Ovary (tissue), 3 donors: ENCODE measurements at regions not wholly inside any gene's neighbourhood (a gene's known extent, or its start where the extent isn't known, plus 50 kb on each side); places are given as distances from the start of the nearest gene placed in this dataset.

ENCODE experiments used
- CTCF ChIP-seq, 3 donors: fragments of 450-650 bp in 2 of 3; fragments of 200-600 bp in 1 of 3; IDR thresholded peaks; one replicate each; pipeline versions ENCODE4 v1.5.1 to v1.8.0; 2016 to 2022; ENCODE audit warnings: antibody characterized with exemption in 3 of 3, mild to moderate bottlenecking in 1 of 3
- EP300 ChIP-seq: sonication (generic); formaldehyde crosslinking; IDR thresholded peaks from one replicate; pipeline ENCODE4 v1.6.1; 2017; ENCODE audit warnings: antibody characterized with exemption
- POLR2A ChIP-seq: fragments of 450-650 bp; IDR thresholded peaks from one replicate; pipeline ENCODE4 v1.6.1; 2017; ENCODE audit warnings: antibody characterized with exemption, mild to moderate bottlenecking, moderate library complexity
- donor health status: DM: no; HTN: no; CAD: no.

GRCh38 chr2:71788601-71789240 is 335.4 kb downstream of the DYSF start:
- TF ChIP-seq CTCF (IDR thresholded peaks at IDR 0.05) (no peak), EP300 (no peak), POLR2A (no peak)
